Caco-2 (cell line): ENCODE measurements at regions not wholly inside any gene's neighbourhood (a gene's known extent, or its start where the extent isn't known, plus 50 kb on each side); places are given as distances from the start of the nearest gene placed in this dataset.

Source experiments
- BruUV-seq: library from RNA; stranded (reverse); fragments of 400-500 nt; replicated peaks from 2 replicates; lab custom pipeline; 2021; lab: Mats Ljungman, UMichigan
- CTCF ChIA-PET: fragments of 300-600 bp; sonication (Branson Sonifier 250); formaldehyde crosslinking; loops from one replicate; lab custom pipeline; 2022; ENCODE audit warnings: antibody characterized with exemption; lab: Charles Lee
- POLR2A ChIA-PET: fragments of 300-600 bp; sonication (Branson Sonifier 250); formaldehyde crosslinking; loops from one replicate; lab custom pipeline; 2022; ENCODE audit warnings: antibody characterized with exemption; lab: Charles Lee
- DNase-seq, 2 experiments: peaks; one replicate each; pipeline versions ENCODE4 v3.0.0 to v3.0.0-alpha.2; 2020 to 2022
- H3K27me3 ChIP-seq: replicated peaks from 2 replicates; pipeline ENCODE4 v1.6.0; 2011; ENCODE audit warnings: low read length; ENCODE audit not compliant: control insufficient read depth, insufficient read depth
- H3K36me3 ChIP-seq: 2 replicates; pipeline ENCODE4 v1.5.1; 2011; ENCODE audit warnings: low read length; ENCODE audit not compliant: control insufficient read depth, insufficient read depth
- H3K4me1 ChIP-seq: fragments of 250-450 bp; sonication (Bioruptor Pico); 2 replicates; pipeline ENCODE4 v1.5.1; 2020; ENCODE audit warnings: mild to moderate bottlenecking
- H3K4me3 ChIP-seq: 2 replicates; pipeline ENCODE4 v1.5.1; 2011; ENCODE audit warnings: low read depth, mild to moderate bottlenecking, control low read depth, low read length
- H3K9me3 ChIP-seq: fragments of 250-450 bp; sonication (Bioruptor Pico); 2 replicates; pipeline ENCODE4 v1.5.1; 2020; ENCODE audit warnings: mild to moderate bottlenecking, moderate library complexity
- H3K27ac Mint-ChIP-seq: one replicate; pipeline ENCODE4 v1.8.0; 2022; ENCODE audit warnings: mixed read lengths; ENCODE audit not compliant: unreplicated experiment
- H3K27me3 Mint-ChIP-seq: one replicate; pipeline ENCODE4 v1.8.0; 2022; ENCODE audit warnings: mixed read lengths; ENCODE audit not compliant: insufficient read depth, unreplicated experiment
- H3K36me3 Mint-ChIP-seq: one replicate; pipeline ENCODE4 v1.8.0; 2022; ENCODE audit warnings: mild to moderate bottlenecking, mixed read lengths; ENCODE audit not compliant: insufficient read depth, unreplicated experiment
- H3K4me1 Mint-ChIP-seq: one replicate; pipeline ENCODE4 v1.8.0; 2022; ENCODE audit warnings: low read depth, mixed read lengths; ENCODE audit not compliant: unreplicated experiment
- H3K4me3 Mint-ChIP-seq: one replicate; pipeline ENCODE4 v1.8.0; 2022; ENCODE audit warnings: mild to moderate bottlenecking, moderate library complexity, mixed read lengths; ENCODE audit not compliant: unreplicated experiment
- H3K9me3 Mint-ChIP-seq: one replicate; pipeline ENCODE4 v1.8.0; 2022; ENCODE audit warnings: mixed read lengths; ENCODE audit not compliant: unreplicated experiment
- intact Hi-C: fragments of 100-400 bp; cut with micrococcal nuclease; formaldehyde crosslinking; loops from one replicate; pipeline ENCODE4 v1.10.0; 2022; ENCODE audit not compliant: unreplicated experiment
- TF ChIP-seq, protein P1 (sequence below), 2 experiments: fragments of 200-600 bp in 1 of 2; IDR thresholded peaks; 1 replicate in 1 of 2; 2 replicates in 1 of 2; pipeline versions ENCODE4 v1.5.1 to v1.8.0; 2011 to 2022; ENCODE audit warnings: antibody characterized with exemption in 1 of 2, control low read depth in 1 of 2, inconsistent platforms in 1 of 2, low read depth in 1 of 2, low read length in 1 of 2, mild to moderate bottlenecking in 1 of 2, moderate library complexity in 1 of 2; ENCODE audit not compliant: insufficient read depth in 1 of 2, severe bottlenecking in 1 of 2, unreplicated experiment in 1 of 2

DNA sequence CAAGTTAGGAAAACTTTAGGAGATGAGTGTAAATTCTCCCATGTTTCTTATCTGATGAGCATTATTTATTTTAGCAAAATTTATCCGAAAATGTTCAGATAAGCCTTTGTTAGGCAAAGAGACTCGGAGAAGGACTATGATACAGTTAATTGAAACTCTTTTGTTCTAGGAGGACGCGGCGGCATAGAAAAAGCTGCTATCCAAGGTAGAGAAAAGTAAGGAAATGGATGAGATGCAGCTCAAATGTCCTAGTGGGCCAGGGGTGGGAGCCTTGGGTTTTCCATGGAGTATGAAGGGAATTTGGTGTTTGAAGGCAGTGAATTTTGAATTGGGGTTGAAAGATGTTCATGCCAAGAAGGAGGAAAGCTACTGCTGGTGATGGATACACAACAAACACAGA lies 1504.5 kb downstream of the AACS start:
- no peaks in the 10 kb centered on the region for H3K4me1 ChIP-seq
- no peaks in the 10 kb centered on the region for H3K9me3 ChIP-seq
- BruUV-seq: no TSS peak
- H3K9me3 Mint-ChIP-seq: peaks cover 3% of the 10 kb centered on the region
- DNase-seq: no peak
- no peak overlapping the region for H3K4me3 Mint-ChIP-seq
- no peaks in the 10 kb centered on the region for H3K4me1 Mint-ChIP-seq
- H3K36me3 Mint-ChIP-seq: no peaks in the 10 kb centered on the region
- no peak overlapping the region for H3K27ac Mint-ChIP-seq
- H3K36me3 ChIP-seq: no peaks in the 10 kb centered on the region
- POLR2A ChIA-PET: no interaction called here
- TF ChIP-seq, protein P1, sequence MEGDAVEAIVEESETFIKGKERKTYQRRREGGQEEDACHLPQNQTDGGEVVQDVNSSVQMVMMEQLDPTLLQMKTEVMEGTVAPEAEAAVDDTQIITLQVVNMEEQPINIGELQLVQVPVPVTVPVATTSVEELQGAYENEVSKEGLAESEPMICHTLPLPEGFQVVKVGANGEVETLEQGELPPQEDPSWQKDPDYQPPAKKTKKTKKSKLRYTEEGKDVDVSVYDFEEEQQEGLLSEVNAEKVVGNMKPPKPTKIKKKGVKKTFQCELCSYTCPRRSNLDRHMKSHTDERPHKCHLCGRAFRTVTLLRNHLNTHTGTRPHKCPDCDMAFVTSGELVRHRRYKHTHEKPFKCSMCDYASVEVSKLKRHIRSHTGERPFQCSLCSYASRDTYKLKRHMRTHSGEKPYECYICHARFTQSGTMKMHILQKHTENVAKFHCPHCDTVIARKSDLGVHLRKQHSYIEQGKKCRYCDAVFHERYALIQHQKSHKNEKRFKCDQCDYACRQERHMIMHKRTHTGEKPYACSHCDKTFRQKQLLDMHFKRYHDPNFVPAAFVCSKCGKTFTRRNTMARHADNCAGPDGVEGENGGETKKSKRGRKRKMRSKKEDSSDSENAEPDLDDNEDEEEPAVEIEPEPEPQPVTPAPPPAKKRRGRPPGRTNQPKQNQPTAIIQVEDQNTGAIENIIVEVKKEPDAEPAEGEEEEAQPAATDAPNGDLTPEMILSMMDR (IDR thresholded peaks at IDR 0.05; ENCODE audit: insufficient read depth in 1 of 2, low read depth in 1 of 2, low read length in 1 of 2, severe bottlenecking in 1 of 2, unreplicated experiment in 1 of 2): no peak
- CTCF ChIA-PET: no interaction called here
- H3K4me3 ChIP-seq: no peak overlapping the region
- intact Hi-C loops: no loop called here
- H3K27me3 Mint-ChIP-seq: no peaks in the 10 kb centered on the region
- H3K27me3 ChIP-seq: no peaks in the 10 kb centered on the region

DNA sequence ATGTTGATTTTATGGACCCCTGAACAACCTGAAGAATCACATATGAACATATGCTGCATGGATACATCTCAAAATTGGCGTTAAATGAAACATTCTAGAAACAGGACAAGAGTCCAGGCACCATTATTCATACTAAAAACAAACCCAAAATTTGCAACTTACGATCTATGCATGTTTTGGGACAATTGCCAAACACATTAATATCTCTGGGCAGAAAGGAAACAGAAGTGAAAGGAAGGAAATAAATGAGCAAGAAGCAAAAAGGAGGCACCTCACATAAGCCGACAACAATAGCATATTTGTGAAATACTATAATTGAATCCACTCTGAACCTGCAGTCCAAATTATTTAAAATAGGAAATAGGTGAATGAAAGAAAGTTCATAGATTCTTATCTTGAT lies 1505.3 kb downstream of the AACS start:
- no peaks in the 10 kb centered on the region for H3K4me1 Mint-ChIP-seq
- POLR2A ChIA-PET: no interaction called here
- TF ChIP-seq, protein P1 (IDR thresholded peaks at IDR 0.05; ENCODE audit: insufficient read depth in 1 of 2, low read depth in 1 of 2, low read length in 1 of 2, severe bottlenecking in 1 of 2, unreplicated experiment in 1 of 2): no peak
- H3K4me3 Mint-ChIP-seq: no peak overlapping the region
- CTCF ChIA-PET: no interaction called here
- Histone ChIP-seq H3K4me1 (no peaks in the 10 kb centered on the region), H3K9me3 (no peaks in the 10 kb centered on the region), H3K27me3 (no peaks in the 10 kb centered on the region), H3K4me3 (no peak overlapping the region), H3K36me3 (no peaks in the 10 kb centered on the region)
- no peaks in the 10 kb centered on the region for H3K36me3 Mint-ChIP-seq
- H3K9me3 Mint-ChIP-seq: no peaks in the 10 kb centered on the region
- BruUV-seq: no TSS peak
- no peak overlapping the region for H3K27ac Mint-ChIP-seq
- no peaks in the 10 kb centered on the region for H3K27me3 Mint-ChIP-seq
- DNase-seq: no peak
- intact Hi-C loops: no loop called here

DNA sequence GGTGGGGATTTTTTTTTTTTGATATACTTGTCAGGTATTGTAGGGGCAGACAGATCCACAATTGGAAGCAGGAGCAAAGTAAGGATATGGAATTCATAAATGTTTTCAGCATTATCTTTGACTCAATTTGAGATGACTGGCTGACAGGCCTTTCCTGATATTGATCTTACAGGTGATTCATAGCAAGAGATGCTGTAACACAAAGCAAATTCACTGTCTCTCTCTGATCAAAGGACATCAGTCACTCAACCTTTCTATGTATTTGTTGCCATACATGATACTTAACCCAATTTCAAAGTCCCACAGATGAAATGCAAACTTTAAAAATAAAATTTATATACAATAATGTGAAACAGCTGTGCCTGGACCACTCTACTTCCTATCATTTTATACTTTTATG lies 1506.9 kb downstream of the AACS start:
- no peaks in the 10 kb centered on the region for H3K27me3 ChIP-seq
- TF ChIP-seq, protein P1 (IDR thresholded peaks at IDR 0.05; ENCODE audit: insufficient read depth in 1 of 2, low read depth in 1 of 2, low read length in 1 of 2, severe bottlenecking in 1 of 2, unreplicated experiment in 1 of 2): no peak
- POLR2A ChIA-PET: no interaction called here
- no TSS peak for BruUV-seq
- no peaks in the 10 kb centered on the region for H3K27me3 Mint-ChIP-seq
- no peaks in the 10 kb centered on the region for H3K4me1 Mint-ChIP-seq
- no peaks in the 10 kb centered on the region for H3K36me3 ChIP-seq
- H3K36me3 Mint-ChIP-seq: no peaks in the 10 kb centered on the region
- H3K9me3 ChIP-seq: no peaks in the 10 kb centered on the region
- H3K9me3 Mint-ChIP-seq: no peaks in the 10 kb centered on the region
- CTCF ChIA-PET: no interaction called here
- DNase-seq: no peak
- intact Hi-C loops: no loop called here
- no peak overlapping the region for H3K4me3 ChIP-seq
- H3K4me3 Mint-ChIP-seq: no peak overlapping the region
- no peak overlapping the region for H3K27ac Mint-ChIP-seq
- no peaks in the 10 kb centered on the region for H3K4me1 ChIP-seq
